ENCODE measurements at regions not wholly inside any gene's neighbourhood (a gene's known extent, or its start where the extent isn't known, plus 50 kb on each side); places are given as distances from the start of the nearest gene placed in this dataset.

DNA sequence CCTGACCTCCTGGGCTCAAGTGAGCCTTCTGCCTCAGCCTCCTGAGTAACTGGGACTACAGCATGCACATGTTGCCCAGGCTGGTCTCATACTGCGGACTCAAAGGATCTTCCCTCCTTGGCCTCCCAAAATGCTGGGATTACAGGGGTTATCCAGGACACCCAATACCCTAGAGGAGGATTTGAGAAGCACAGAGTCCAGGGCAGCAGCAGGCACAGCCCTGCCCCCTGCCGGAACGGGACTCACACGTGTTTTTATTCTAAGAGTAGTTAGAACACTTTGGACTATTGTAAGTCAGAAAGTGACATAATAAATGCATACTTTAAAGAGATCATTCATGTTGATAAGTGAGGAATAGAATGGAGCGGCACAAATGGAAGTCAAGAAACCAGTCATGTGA, 80.2 kb downstream of the C6orf118 start:
- no peak for DNase-seq

DNA sequence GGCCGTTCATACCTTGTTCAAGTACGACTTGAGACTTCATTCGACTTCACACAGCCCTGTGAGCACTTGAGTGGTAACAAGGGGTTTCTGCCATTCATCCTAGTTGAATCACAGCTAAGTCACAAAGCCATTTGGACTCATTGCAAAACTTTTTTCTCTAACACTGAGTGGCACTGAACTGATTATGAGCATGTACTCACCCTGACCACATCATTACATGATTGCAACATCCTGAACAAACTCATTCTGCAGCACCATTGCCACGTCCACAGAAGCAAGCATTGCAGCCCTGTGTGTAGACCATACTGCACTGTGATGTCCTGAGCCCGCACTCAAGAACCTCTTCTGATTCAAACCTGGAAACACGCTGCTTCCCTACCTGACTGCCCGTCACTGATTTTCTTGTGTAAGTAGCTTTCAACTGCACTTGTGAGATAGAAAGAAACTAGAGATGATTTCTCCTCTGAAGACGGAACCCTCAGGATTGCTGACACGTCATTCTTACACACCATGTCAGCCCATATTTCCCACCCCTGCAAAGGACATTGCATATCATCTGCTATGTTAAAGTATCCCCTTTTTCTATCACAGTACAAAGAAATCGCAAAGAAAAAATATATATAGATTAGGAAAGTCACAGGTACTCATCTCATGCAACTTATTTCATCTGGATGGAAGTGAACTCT, 81.6 kb downstream of the C6orf118 start:
- no peak for DNase-seq

DNA sequence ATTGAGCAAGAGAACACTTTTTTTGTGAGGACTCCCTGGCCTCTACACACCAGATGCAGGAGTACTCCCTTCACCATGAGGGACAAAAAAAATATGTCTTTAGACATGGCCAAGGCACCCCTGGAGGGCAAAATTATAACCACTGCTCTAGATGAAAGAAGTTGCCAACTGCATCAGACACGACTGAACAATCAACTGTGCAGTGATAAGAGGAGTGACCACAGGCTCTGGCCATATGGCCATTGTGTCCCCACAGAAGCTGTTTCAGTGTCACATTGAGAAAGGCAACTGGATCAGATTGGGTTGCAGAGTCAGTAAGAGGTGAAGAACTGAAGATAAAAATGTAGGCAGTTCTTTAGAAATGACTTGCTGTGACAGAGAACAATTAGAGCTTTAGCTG, 85.7 kb downstream of the C6orf118 start:
- no peak for DNase-seq

DNA sequence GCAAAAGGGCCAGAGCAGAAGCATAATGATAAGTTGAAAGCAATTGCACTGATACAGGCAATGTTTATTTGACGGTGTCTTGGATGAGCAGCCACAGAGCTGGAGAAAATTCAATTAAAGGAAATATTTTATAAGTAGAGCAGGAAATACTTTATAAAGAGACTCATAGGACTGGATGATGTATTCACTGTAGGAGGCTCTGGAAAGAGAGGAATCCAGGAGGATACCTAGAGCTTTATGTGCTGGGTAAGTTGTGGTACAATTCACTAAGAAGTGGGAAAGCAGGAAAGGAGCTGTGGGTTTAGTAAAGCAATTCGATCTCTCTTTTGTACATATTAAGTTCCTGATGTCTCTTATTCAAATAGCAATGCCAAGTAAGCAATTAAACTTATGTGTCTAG, 86.3 kb downstream of the C6orf118 start:
- no peak for DNase-seq

DNA sequence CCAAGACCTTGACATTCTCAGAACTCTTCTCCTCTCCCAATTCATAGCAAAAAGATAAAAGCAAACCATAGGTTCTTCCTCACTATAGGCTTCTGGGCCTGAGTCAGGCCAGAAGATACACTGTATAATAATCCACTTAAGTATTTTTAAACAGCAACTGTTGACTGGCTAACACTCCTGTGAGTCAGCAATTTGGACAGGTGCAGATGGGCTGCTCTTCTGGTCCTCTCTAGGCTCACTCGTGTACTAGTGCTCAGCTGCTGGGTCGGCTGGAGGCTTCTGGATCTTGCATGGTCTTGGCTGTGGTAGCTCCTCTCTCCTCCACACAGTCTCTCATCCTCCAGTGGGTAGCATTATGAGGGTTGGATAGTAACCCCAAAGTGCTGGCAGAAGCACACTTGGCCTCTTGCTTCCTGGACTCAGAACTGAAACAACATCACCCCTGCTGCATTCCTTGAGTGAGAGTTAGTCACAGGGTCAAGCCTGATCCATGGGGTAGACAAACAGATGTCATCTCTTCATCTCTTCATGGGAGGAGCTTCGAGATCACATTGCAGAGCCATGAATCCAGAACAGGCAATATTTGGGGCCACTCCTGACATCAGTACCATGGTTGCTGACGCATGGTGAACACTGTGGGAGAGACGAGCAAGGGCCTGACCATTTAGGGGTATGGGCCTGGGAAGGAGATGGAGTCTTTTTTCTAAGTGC, 86.9 kb downstream of the C6orf118 start:
- no peak for DNase-seq

DNA sequence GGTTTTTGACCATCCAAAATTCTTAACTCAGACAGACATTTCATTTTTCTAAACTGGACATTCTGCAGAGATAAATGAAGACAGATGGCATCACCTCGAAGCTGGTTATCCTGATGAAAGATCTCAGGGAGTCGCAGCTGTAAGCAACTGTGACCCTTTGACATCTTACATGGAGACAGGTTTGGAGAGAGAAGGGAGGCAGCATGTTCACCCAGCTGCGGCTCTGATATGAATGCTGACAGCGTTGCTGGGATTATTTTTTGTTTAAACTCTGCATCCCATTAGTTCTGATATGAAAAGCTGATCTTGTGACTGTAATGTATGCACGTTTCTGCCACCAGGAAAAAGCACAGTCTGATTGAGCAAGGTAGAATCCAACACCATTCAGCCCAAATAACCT, 89.4 kb downstream of the C6orf118 start:
- no peak for DNase-seq

DNA sequence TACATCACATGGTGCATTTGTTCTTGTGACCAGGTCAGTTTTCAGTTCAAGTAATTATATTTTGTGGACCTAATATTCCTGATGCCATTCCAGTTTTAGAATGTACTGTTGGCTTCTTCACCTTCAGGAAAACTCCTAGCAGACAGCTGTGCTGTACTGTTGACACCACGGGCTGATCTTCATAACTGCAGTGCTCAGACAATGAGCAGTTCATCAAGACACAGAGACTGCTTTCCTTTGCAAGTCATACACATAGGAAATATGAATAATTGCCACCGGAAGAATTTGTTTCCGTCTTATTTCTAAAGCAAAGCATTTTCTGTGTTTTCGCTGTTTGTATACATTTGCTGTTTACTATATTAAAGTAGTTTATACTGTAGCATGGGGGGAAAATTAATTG, 89.8 kb downstream of the C6orf118 start:
- DNase-seq = no peak

DNA sequence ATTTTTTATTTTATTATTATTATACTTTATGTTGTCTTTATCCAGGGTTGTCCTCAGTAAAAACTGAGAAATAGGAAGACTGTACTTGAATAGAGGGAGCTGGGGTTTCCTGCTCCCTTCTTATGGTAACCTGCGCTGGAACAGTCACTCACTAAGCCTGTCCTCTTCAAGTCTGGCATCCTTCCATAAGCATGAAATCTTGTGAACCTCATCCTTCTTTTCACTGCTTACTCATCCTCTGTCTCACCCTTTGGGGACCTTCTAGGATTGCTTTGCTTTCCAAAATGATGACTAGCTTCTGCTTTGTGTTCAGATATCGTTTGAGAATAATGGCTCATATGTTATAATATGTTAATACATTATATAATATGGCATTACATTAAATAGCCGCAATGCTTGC, 90.6 kb downstream of the C6orf118 start:
- DNase-seq = no peak

DNA sequence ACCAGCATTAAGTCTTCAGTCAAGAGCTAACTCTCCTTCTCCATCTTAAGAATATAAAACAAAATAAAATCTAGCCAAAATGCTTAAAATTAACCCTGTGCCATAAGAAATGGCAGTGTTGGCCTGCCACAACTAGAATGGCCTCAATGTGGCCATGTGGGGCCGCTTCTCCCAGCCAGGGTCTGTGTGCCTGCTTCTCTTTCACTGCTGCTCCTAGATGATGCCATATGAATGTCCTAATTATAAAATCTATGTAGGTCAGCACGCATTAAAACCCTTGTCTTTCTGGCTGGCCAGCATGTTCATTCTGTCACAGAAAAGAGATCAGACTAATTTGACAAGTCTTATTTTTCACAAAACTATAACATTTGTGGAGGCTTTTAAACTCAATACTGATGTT, 102.6 kb downstream of the C6orf118 start:
- DNase-seq = no peak

DNA sequence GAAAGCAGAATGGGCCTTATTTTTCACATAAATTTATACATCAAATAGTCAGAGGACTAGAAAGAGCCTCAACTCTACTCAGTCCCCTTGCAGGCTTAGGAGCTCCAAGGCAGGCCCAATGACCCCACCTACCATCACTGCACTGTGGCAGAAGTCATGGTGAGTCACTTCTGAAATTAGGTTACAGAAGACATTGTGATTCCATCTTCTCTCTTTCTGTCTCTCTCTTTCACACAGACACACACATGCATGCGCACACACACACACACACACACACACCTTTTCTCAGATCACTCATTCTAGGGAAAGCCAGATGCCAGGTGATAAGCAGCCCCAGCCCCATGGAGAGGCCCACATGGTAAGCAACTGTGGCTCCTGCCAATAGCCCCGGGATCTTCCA, 103.8 kb downstream of the C6orf118 start:
- no peak for DNase-seq

DNA sequence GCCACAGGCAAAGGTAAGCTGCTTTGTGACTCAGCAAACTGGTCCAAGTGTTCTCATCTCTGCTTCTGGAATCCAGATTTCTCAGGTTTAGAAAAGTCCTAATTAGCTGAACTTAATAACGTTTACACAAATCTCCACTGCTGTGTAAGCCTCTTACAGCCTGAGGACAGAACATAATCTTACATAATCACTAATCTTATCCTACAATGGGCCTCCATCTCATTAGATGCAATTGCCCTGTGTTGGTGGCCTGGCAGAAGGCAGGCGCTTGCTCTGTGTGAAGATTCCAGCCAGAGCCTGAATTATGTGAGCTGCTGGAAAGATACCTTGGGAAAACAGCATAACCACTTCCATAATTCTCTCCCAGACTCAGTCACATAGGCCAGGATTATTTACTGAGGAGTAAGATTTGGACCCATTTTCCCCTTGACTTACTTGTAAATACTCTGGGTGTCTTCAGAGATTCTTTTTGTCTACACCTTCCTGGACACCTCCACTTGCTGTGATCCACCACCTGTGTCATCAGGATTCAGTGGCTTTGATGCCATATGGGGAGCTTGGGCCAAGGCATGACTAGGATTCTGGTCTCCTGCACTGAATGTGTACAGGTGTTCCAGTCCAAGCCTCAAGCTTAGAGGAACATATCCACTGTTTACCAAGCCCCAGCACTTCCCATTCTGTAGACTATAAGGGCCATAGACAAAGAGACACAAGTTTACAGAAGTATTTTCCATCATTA, 104.4 kb downstream of the C6orf118 start:
- DNase-seq = no peak

DNA sequence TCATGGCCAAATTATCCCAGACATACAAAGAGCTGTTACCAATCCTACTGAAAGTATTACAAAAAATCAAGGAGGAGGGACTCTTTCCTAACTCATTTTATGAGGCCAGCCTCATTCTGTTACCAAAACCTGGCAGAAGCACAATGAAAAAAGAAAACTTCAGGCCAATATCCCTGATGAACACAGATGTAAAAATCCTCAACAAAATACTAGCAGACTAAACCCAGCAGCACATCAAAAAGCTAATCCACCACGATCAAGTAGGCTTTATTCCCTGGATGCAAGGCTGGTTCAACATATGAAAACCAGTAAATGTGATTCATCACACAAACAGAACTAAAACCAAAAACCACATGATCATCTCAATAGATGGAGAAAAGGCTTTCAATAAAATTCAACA, 109.2 kb downstream of the C6orf118 start:
- DNase-seq = no peak

DNA sequence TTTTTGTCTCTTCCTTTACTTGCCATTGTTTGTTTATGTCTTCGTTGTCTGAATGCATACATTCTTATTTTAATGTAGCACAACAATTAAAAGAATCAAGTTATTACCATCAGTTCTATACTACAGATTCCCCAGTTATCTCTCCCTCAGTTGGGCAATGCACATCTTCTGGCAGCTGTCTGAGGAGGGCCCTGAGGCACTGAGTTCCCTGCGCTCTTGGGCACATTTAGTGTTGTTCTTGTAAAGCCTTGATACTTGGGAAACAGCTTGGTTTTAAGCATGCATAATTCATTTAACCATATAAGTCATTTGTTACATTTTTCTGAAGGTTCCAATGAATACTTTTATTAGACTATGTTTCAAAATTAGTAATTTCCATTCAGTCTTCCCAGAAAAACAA, 117.9 kb downstream of the C6orf118 start:
- DNase-seq = no peak

DNA sequence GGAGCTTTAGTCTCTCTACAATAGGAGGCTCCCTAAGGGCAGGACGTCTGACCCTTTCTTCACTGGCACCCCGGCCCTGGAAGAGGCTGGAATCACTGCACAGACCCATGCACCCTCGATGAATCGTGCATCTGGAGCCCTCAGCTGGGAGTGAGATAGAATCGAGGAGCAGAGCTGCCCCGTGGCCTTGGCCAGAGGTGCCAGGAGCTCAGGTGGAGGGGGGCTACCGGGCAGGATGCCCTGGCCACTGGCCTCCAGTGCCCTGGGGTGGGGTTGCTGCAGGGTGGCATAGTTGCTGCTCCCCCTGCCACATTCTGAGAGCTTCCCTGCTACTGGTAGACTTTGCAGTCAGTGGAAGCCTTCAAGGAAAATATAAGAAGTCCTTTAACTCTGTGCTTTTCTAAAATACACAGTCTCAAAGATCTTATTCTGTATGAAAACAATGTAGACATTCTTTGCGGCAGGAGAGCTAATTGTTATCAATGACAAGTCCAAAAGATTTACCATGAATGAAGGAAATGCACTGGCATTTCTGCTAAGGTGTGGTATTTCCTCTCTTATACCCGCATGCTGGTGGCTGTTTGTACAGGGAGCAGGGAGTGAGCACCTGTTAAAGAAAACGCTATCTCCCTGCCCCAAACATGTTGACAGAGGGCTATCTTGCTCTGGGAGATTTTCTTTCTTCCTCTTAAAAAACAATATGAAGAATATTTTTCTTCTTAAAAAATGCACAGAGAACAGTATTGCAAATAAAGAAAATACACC, 122.8 kb downstream of the C6orf118 start:
- DNase-seq = no peak

DNA sequence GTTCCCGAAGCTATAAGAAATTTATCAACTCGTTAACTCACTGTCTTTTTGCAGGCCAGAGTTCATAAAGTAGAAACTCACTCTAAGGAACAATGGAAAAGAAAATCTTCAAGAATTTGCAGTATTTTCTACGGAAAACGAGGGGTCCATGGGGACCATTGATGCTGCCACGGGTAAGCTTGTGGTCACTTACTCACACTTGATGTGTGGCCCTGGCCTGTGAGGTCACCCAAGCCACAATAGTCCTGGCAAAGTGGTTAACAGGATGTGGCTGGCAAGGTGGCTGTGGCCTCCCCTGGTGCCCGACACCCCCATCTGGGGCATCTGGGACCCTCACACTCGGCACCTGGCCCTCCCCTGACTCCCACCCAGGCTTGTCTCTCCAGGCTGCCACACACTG, 123.4 kb downstream of the C6orf118 start:
- no peak for DNase-seq

DNA sequence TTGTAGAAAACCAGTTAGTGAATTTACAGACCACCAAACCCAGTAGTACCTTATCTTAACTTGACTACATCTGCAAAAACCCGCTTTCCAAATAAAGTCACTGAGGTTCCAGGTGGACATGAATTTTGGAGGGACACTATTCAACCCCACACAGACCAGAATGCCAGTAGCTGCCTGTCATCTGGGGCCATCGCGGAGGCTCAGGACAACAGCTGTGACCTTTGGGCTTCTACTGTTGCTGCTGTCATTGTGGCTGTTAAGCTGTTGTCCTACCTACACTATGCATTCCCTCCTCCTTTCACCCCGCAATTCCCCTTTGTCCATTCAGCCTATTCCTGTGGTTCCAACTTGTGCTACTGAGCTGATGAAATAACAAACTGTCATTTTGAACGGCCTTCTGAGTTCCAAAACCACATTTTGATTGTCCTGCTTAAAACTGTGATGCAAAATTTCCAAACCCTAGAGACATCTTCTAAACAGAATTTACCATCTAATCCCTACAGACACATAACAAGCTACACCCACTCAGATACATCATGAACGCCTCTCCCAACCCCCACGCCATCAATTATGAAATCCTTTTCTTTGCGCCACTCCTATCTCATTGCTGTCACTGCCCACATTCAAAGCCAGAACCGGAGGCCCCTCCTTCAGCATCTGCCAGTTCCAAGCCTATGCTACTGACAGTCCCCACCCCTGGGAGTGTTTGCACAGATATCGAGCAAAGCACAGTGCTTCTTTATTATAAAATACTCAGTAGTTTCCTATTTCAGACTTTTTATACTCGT, 125.0 kb downstream of the C6orf118 start:
- no peak for DNase-seq

DNA sequence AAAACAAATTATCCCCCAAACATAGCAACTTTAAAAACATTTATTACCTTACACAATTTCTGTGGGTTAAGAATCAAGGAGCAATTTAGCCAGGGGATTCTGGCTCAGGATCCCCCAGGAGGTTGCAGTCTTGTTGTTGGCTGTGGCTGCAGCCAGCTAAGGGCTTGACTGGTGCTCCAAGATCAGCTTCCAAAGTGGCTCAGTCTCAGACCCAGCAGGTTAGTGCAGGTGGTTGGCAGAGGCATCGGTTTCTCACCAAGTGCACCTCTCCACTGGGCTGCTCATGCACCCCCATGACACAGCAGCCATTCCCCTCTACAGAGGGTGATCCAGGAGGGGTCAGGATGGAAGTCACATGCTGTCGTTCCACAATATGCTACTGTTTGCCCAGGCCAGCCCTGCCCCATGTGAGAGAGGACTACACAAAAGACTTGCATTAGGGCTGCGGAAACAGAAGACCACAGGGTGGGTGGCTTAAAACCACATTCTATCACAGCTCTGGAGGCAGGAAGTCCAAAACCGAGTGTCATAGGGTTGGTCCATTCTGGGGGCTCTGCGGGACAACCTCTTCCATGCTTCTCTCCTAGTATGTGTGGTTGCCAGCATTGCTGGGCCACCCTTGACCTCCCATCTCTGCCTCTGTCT, 125.8 kb downstream of the C6orf118 start:
- no peak for DNase-seq

DNA sequence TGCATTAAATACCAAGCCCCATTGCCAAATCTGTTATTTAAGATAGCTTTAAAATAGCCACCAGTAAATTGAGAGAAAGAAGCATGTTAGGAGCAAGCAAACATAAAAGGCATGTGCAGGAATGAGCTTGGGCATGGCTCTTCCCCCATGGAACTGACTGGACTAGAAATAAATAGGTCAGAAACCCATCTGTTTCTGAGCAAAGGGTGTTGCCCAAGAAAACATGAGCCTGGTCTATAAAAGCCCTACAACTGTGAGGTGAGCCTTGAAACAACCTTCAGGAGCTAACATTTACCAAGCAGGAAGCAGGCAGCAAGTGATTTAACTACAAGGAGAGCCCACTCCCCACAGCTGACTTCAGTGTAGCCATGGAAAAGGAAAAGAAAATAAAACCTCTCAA, 126.3 kb downstream of the C6orf118 start:
- no peak for DNase-seq

DNA sequence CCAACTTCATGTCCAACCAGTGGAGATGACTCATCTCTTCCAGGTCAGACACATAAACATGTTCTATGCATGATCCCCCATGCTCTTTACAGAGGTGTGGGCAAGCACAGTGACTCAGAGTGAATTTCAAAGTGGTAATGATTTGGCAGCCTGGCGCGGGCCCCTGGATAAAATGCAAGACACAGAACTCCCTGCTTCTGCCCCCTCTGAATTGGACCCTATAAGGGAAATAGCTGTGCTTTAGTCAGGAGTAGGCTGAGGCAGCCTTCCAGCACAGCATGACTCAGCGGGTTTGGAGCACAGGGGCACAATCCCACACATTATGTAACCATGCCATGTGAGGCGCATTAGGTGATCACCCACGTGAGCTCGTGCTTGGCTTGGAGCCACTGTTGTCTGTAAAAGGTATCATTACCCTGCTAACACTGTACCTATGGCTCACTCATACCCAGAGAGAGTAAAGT, 127.4 kb downstream of the C6orf118 start:
- DNase-seq = no peak

DNA sequence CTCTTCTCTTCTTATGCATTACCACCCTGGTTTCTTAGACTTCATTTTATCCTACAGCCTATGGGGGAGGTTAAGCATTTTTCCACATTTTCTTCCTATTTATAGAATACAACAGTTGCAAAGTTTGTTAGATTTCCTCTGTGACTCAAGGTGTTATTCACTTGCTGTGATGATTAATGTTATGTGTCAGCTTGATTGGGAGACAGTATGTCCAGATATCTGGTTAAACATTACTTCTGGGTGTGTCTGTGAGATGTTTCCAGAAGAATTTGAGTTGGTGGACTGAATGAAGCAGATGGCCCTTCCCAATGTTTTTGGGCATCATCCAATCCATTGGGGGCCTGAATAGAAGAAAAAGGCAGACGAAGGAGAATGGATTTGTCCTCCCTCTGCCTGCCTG, 131.3 kb downstream of the C6orf118 start:
- DNase-seq = no peak

DNA sequence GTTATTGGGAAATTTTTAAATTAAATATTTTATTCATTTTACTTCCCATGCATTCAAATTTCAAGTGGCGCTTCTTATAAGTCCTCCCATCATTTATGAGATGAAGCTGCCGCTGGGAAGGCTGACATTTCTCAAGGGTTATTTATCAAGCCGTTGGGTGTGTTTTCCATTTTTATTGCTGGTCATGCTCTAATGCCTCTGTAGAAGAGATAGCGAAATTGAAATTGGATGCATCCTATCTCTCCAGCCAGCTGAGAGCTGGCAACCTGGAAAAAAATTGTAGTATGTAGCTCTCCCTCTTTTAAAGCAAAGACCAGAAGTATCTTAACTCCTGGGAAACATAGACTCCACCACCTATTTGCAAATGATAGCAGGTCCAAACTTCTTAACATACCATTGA, 135.9 kb downstream of the C6orf118 start:
- DNase-seq = no peak

DNA sequence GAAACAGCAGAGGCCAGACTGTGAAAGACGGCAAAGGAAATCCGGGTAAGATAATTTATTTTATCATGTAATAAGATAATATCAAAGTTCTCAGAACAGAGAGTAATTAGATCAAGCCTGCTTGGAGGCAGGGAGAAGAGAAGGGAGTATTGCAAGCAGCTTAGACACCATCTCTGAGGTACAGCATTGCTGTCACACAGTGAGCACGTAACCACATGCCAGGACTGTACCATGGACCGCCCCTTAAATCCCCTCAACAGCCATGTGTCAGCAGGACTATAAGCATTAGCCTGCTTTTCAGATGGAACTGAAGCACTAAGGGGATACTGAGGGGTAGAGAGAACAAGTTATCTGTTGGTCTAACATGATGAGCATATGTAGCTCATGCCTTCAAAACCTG, 141.5 kb downstream of the C6orf118 start:
- DNase-seq = no peak
